Transverse colon (tissue), 4 donors: ENCODE measurements at regions not wholly inside any gene's neighbourhood (a gene's known extent, or its start where the extent isn't known, plus 50 kb on each side); places are given as distances from the start of the nearest gene placed in this dataset.

Source experiments
- CTCF ChIP-seq, 5 experiments: fragments of 200-600 bp in 3 of 5; fragments of 450-650 bp in 2 of 5; sonication (generic) in 3 of 5; IDR thresholded peaks; 1 replicate in 2 of 5; 2 replicates in 3 of 5; pipeline ENCODE4 v1.5.1; 2016 to 2017; ENCODE audit warnings: antibody characterized with exemption in 5 of 5, inconsistent platforms in 3 of 5, mild to moderate bottlenecking in 2 of 5, moderate library complexity in 1 of 5
- POLR2AphosphoS5 ChIP-seq, 3 donors: sonication (generic); formaldehyde crosslinking; IDR thresholded peaks; one replicate each; pipeline ENCODE4 v1.6.1; 2016; ENCODE audit warnings: antibody characterized with exemption in 3 of 3

DNA sequence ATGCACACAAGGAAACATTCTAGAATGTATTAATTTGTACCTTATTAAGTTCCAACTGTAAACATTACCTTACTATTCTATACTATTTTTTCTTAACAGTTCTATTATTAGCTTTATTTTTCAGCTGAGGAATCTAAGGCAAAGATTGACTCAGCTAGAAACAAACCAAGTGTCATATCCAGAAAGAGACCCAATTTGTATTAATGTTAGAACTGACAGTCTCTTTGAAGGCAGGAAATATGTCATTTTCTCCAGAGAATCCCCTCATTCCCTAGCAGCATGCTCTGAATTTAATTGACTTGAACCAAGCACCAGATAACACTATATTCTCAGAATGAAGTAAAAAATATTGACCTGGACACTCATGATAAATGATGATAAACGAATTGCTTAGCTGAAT, 81.4 kb upstream of the PLPPR5 start:
- TF ChIP-seq POLR2AphosphoS5 (IDR thresholded peaks at IDR 0.05), result no peak
- no peak for TF ChIP-seq CTCF (IDR thresholded peaks at IDR 0.05)
